ENCODE measurements at regions not wholly inside any gene's neighbourhood (a gene's known extent, or its start where the extent isn't known, plus 50 kb on each side); places are given as distances from the start of the nearest gene placed in this dataset.

DNA sequence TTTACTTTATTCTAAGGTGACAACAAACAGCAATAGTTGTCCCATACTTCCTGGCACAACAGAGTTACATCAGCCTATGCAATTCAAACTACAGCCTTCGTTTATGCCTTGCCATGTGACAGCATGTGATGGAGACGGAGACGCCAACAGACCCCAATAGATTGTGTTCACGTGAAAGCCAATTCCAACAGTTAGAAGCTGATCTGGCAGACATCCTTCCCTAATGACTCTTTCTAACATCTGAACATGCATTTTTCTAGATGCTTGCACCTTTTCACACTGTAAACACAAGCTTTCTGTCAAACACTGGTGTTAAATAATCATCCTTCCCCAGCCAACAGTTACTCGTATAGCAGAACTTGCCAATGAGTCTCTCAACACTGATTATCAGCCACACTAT, 694.4 kb upstream of the ALCAM start:
- no peak for DNase-seq

DNA sequence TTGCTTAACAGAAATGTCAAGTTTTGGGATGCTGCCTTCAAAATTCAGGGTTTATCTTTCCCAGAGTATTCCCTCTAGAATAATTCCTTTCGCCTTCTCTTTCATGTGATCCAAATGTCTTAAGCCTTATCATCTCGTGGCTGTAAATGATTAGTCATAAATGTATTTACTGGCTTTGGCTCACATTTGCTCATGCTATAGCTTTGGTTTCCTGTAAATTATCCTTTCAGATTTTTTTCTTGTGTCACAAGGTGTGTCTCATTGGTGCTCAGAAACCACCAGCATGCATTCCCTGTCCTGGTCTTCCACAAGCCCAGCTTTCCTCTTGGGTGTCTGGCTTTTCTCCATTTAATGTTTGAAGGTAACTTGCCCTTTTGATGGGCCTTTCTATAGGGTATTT, 692.7 kb upstream of the ALCAM start:
- DNase-seq, result no peak

DNA sequence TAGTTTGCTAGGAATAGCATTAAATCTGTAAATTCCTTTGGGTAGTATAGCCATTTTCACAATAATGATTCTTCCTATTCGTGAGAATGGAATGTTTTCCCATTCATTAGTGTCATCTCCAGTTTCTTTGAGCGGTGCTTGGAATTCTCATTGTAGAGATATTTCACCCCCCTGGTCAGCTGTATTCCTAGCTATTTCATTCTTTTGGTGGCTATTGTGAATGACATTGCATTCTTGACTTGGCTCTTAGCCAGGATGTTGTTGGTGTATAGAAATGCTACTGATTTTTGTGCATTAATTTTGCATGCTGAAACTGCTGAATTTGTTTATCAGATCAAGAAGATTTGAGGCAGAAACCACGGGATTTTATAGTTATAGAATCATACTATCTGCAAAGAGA, 690.5 kb upstream of the ALCAM start:
- no peak for DNase-seq

DNA sequence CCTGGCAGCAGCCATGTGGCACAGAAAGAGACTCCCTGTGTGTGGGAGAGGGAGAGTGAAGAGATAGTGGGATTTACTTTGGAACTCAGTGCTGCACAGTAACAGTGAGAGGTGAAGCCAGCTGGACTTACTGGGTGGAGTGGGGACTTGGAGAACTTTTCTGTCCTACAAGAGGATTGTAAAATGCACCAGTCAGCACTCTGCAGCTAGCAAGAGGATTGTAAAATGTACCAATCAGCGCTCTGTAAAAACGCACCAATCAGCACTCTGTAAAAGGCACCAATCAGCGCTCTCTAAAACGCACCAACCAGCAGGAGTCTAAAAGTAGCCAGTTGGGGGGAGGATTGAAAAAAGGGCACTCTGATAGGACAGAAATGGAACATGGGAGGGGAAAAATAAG, 688.8 kb upstream of the ALCAM start:
- no peak for DNase-seq

DNA sequence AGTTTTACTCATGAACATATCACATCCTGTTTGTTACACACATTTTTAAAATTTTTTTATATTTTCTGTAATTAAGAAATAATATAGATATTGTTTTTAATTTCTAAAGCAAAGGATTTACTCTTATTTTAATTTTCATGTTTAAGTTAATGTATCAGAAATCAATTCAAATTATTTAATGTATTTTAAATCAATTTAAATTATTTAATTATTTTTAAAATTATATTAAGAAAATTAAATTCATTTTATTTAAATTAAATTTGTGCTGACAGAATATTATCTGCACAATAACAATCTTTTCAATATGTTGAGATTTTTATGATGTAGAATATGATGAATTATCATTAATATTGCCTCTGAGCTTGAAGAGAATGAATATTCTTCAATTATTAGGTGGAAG, 681.2 kb upstream of the ALCAM start:
- no peak for DNase-seq

DNA sequence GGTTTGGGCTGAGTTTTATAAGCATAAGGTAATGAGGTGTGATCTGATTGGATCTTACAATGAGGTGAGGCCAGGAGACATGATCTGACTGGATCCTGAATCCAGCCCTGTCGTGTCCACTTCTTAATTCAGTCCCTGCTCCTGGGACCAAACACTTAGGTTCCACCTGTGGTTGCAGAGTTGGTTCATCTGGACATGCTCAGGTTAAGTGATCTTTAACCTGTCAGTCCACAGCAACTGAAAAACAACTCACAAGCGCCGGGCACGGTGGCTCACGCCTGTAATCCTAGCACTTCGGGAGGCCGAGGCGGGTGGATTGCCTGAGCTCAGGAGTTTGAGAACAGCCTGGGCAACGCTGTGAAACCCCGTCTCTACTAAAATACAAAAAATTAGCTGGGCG, 679.3 kb upstream of the ALCAM start:
- DNase-seq, result no peak

DNA sequence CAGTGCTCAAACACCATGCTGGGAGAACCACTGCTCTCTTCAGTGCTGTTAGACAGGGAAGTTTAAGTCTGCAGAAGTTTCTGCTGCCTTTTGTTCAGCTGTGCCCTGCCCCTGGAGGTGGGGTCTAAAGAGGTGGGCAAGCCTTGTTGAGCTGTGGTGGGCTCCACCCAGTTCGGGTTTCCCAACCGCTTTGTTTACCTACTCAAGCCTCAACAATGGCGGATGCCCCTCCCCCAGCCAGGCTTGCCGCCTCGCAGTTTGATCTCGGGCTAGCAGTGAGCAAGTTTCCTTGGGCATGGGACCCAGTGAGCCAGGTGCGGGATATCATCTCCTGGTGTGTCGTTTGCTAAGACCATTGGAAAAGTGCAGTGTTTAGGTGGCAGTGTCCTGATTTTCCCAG, 670.2 kb upstream of the ALCAM start:
- no peak for DNase-seq

DNA sequence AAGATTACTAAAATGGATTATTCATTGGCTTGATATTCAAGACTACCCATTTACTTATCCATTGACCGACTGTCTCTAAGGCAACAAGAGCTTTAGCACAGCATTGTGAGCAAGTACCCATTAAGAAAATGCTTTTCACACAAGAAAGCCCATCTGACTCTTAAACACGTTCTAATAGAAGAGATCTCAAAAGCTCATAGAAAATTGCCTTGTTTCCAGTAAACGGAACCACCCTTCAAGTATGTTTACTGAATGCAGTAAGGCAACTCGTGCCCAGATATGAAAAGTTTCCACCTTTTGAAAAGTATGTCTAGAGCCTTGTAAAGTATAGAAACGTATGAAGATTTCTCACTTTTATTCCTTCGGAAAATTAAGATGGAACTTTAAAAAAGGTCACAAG, 655.3 kb upstream of the ALCAM start:
- no peak for DNase-seq

DNA sequence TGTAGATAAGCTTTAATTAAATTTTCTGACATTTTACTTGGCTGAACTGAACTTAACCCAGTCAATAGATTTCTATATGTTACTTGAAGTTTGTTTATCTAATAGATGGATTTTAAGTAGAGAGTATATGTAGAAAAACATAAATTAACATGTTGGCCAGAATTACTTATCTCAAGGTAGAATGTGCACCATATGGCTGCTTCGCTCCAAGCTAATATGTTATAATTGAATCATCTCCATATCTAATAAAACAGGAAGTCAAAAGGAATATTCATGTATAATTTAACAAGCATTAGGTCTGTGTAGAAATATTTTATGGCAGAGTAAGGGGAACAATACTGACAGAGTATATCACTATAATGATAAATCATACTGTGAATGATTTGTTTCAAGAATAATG, 650.7 kb upstream of the ALCAM start:
- no peak for DNase-seq

DNA sequence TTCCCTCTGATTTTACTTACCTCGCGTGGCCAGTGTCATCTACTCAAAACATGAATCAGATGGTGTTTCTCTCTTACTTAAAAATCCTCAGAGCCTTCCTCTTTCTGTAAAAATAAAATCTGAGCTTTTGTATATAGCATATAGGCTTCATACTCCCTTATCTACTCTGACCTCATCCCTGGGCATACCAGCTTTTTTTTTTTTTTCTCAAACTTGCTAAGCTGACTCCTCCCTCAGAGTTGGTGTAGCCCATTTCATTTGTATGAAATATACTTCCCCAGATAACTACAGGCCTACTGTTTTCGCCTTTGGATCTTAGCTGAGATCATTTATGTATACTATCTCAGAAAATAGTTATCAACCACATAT, 648.9 kb upstream of the ALCAM start:
- DNase-seq, result no peak

DNA sequence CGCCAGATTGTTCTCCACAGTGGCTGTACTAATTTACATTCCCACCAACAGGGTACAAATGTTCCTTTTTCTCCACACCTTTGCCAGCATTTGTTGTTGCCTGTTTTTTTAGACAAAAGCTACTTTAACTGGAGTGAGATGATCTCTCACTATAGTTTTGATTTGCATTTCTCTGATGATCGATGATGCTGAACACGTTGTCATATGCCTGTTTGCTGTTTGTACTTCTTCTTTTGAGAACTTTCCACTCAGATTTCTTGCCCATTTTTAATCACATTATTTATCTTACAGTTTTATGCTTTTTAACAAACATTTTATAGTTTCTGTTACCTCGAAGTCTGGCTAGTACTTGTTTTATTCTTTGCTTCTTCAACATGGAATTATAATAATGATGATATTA, 643.7 kb upstream of the ALCAM start:
- DNase-seq, result no peak

DNA sequence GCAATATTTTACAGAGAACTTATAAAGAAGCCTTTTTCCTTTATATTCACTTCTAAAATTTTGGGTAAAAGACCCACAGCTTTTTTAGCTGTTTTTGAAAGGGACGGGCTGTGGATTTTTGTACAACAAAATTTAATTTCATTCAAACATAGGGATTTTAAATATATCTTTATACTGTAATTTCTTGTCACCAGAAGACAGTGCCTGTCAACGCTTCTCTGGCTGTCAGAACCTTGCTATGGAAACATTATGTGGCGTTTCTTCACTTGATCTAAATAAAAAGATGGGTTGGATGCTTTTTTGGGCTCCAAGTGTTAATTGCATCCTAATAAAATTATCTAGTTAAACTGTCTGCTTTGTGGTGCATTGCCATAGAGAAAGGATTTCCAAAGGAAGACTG, 635.6 kb upstream of the ALCAM start:
- DNase-seq, result no peak

DNA sequence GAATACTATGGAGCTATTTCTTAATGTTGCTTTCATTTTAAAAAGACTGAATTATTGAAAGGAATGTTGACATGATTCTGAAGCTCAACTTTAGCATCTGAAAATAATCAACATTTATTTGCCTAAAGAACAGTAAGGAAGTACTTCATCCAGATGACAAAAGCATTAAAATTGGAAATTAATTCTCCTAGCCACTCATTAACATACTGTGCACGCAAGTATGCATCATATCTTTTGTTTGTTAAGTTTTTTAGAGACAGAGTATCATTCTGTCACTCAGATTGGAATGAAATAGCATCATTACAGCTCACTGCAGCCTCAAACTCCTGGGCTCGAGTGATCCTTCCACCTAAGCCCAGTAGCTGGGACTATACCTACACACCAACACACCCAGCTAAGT, 632.1 kb upstream of the ALCAM start:
- no peak for DNase-seq

DNA sequence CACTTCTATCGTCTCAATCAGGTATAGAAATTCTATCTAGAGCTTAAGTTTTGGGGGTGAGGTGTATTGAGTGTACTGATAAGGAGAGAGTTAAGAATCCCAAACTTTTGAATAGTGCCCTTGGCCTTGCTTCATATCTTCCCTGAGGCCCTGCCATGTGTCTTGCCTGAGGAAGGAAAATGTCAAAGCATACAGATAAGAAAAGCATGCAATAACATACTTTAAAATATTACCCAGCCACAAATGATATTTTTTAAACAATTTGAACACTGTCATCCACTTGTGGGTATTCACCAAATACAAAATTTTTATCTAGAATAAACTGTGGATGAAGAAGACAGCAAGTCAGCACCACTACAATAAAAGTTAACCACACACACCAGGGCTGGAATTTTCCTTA, 631.0 kb upstream of the ALCAM start:
- no peak for DNase-seq

DNA sequence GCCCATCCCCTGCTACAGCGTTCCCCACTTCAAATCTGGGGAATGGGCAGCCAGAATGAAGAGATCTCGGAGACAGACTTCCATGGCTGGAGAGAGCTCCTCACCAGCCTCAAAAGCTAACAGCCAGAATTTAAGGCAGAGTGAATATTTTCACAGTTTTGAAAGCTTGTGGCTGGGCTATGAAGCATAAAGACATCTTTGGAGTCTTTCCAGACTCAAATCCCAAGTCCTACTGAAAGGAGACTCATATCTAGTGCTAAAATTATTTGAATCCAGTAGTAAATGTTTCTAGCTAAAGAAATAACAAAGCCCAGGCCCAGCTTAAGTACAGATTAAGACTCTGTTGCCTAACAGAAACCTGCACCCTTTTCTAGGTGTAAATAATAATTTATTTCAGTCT, 628.4 kb upstream of the ALCAM start:
- DNase-seq, result no peak

DNA sequence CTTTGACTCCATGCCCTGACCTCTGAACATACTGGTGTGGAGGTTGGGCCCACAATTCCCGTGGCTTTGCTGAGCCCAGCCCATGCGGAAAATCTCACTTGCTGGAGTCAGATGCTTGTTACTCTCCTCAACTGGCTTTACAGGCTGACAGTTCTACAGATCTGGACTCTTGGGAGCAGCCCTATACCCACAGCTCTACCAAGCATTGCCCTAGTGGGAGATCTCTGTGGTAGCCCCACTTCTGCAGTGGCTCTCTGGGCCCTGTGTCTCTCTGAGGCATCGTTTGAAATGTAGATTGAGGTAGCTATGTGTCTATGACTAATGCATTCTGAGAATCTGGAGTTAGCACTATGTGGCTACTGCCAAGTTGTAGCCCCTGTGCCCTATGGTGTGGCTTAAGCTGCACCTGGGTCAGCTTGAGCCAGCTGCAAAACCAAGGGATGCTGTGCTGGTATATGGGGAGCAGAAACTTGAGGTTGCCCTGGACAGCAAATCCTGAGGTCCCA, 625.8 kb upstream of the ALCAM start:
- no peak for DNase-seq

DNA sequence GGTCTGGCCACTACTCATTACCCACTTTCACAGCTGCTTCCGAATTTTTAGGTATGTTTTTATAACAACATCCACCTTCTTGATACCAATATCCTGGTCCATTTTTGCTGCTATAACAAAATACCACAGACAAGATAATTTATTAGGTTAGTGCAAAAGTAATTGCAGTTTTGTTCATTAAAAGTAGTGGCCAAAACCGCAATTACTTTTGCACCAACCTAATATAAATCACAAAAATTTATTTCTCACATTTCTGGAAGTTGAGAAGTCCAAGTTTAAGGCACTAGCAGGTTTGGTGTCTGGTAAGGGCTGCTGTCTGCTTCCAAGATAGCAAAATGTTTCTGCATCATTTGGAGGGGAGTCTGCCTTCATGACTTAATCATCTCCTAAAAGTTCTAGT, 624.7 kb upstream of the ALCAM start:
- DNase-seq, result no peak

DNA sequence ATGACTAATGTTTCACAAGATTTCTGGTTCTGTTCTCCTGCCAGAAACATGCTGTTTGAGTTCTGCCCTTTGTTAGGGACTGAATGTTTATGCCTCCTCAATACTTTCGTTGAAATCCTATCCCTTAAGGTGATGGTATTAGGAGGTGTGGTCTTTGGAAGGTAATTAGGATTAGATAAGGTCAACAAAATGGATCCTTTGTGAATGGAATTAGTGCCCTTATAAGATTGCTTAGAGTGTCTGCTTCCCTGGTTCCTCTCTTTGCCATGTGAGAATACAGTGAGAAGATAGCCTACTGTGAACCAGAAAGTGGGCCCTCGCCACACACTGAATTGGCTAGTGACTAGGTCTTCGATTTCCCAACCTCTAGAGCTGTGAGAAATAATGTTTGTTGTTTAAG, 621.4 kb upstream of the ALCAM start:
- DNase-seq, result no peak

DNA sequence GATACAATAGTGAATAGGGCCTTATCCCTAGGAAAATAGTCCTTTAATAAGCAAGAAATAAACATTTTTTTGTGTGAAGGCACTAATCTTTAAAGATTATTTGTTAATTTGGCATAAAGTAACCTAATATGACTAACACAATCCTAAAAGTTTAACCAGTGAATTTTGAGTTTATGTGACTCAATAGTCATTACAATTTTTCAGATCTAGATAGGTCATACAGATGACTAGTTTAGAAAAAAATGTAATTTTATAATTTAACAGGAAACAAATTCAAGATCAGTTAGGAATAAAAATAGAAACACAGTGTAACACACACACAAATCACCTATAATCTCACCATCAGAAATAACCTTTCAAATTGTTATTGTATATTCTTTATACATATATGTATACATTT, 620.7 kb upstream of the ALCAM start:
- DNase-seq, result no peak

DNA sequence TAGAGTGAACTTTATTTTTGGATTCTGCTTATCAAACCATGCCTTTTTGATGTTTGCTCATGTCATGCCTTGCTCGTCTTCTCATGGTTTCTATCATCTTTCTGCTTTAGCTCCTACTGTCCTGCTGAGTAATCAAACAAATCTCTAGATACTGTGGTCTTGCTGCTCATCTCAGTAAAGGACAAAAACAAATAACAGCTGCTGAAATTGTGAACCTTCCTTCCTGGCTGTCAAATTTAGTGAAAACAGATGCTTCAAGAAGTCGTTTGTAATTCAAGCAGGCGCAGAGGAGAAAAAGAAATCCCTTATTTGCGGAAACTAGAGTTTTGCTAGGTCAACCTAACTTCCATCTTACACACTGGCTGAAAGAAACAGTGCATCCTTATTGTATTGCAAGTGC, 616.1 kb upstream of the ALCAM start:
- peak; percentile 31 for DNase-seq

DNA sequence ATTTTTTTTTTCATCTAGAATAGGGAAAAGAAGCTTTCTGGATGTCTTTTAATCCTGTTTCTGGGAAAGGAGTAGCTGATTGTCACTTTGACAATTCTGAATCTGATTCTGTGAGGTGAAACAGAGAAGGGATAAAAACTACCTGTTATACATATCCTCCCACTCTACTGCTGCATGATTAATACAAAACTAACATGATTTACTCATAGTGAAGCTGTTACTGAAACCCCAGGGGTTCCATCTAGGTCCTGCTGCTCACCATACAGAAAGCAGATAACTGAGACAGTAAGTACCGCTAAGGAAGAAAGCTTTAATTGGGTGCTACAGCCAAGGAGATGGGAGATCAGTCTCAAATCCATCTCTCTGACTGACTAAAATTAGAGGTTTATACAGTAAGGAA, 610.9 kb upstream of the ALCAM start:
- DNase-seq, result no peak

DNA sequence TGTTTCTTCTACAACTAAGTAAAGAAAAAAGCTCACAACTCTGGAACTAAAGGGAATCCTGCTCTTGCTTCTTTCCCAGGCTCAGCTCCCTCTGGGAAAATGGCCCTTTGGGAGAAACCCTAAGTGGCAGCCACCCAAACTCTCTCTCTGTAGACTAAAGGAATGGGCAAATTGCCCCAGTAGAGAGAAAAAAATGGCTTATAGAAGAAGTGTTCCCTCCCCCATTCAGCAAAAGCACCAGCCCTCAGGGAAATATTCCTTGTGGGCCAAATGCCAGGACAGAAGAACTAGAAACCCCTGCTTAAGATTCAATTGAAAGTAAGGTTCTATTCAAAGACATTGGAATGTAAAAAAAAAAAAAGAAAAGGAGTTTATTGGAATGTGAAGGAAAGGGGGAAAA, 603.7 kb upstream of the ALCAM start:
- peak; percentile 53 for DNase-seq

DNA sequence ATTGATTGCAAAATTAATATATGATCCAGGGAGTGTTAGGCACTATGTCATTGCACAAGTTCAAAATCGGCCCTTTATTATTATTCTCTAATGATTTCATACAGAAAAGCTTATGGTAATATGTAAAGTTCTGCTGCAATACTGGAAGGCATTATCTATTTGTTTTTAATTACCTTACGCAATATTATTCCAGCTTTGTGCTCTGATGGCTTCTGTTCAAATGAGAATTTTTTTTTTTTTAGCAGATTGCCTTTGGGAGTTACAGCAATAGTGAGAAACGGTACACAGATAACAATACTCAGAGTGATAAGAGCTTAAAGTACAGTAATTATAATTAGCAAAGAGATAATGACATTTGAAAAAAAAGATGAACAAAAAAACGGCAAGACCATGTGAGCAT, 602.2 kb upstream of the ALCAM start:
- no peak for DNase-seq

DNA sequence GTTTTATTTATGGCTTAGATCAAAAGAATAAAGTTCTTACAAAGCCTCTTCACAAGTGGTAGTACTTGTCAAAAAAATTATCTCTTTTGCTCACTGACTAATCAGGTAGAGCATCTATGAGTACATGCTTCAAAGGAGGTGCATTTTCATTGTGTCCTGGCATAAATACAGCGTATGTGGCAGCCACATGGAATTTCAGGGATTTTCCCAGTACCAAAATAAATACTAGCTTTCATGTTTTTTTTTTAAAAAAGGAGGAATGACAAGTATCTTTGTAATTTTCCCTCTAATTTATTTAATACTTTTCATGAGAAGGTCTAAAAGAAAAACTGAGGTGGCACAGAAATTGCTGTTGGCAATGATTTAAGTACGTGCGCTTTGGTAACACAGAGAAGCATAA, 597.8 kb upstream of the ALCAM start:
- DNase-seq, result no peak

DNA sequence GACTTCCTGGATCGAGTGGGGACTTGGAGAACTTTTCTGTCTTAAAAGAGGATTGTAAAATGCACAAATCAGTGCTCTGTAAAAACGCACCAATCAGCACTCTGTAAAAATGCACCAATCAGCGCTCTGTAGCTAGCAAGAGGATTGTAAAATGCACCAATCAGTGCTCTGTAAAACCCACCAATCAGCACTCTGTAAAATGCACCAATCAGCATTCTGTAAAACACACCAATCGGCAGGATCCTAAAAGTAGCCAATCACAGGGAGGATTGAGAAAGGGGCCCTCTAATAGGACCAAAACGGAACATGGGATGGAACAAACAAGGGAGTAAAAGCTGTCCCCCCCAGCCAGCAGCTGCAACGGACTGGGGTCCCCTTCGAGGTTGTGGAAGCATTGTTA, 587.4 kb upstream of the ALCAM start:
- no peak for DNase-seq

DNA sequence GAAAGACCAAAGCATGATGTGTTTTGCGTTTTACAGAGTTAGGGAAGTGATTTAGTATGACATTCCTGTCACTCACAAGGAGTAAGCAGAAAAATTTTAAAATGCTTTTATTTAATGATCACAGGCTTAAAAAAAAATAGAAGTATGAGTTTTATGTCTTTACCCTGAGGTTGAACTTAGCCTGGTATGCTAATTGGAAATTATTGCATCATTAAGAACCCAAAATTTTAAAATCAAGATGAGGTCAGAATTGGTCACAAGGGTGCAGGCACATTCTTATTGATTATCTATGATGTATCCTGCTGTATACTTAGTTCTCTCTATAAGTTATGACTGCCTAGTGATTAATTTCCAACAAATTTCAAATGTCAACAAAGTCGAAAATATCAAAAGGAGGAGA, 585.6 kb upstream of the ALCAM start:
- no peak for DNase-seq
